Fibroblast of the aortic adventitia (primary cell): ENCODE measurements at regions not wholly inside any gene's neighbourhood (a gene's known extent, or its start where the extent isn't known, plus 50 kb on each side); places are given as distances from the start of the nearest gene placed in this dataset.
"Not testable (repeated sequence)": the region's sequence is repeated elsewhere in the genome, so short reads cannot be mapped to it uniquely, and the experiment has no call there.

Source experiments
- DNase-seq: peaks from one replicate; pipeline ENCODE4 v3.0.0-alpha.2; 2010; ENCODE audit warnings: low read depth
- H3K4me3 ChIP-seq: 2 replicates; pipeline ENCODE4 v1.5.1; 2011; ENCODE audit warnings: low read depth, mild to moderate bottlenecking, control low read depth, low read length, moderate library complexity
- TF ChIP-seq, protein P1 (sequence below): IDR thresholded peaks from 2 replicates; pipeline ENCODE4 v1.5.1; 2011; ENCODE audit warnings: mild to moderate bottlenecking, low read length, control low read depth, inconsistent platforms; ENCODE audit not compliant: insufficient read depth

DNA sequence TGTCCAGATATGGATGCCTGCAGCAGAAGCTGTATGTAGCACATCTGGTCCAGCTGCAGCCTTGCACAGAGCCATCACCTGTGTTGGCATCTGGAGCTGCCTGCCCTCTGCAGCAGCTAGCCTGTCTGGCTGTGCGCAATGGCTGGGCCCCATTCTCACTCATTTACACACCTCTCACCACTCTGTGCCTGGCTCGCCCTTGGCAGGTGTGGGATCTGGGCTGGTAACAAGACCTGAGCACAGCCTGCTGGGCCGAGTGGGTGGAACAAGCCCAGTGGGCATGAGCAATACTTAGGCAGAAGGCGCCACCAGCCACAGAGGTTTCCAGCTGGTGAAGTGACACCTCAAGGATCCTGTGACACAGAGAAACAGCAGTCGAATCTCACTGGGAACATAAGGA, 714.1 kb downstream of the NUP35 start:
- H3K4me3 ChIP-seq = no peak overlapping the region
- no peak for DNase-seq
- TF ChIP-seq, protein P1, sequence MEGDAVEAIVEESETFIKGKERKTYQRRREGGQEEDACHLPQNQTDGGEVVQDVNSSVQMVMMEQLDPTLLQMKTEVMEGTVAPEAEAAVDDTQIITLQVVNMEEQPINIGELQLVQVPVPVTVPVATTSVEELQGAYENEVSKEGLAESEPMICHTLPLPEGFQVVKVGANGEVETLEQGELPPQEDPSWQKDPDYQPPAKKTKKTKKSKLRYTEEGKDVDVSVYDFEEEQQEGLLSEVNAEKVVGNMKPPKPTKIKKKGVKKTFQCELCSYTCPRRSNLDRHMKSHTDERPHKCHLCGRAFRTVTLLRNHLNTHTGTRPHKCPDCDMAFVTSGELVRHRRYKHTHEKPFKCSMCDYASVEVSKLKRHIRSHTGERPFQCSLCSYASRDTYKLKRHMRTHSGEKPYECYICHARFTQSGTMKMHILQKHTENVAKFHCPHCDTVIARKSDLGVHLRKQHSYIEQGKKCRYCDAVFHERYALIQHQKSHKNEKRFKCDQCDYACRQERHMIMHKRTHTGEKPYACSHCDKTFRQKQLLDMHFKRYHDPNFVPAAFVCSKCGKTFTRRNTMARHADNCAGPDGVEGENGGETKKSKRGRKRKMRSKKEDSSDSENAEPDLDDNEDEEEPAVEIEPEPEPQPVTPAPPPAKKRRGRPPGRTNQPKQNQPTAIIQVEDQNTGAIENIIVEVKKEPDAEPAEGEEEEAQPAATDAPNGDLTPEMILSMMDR = no peak

DNA sequence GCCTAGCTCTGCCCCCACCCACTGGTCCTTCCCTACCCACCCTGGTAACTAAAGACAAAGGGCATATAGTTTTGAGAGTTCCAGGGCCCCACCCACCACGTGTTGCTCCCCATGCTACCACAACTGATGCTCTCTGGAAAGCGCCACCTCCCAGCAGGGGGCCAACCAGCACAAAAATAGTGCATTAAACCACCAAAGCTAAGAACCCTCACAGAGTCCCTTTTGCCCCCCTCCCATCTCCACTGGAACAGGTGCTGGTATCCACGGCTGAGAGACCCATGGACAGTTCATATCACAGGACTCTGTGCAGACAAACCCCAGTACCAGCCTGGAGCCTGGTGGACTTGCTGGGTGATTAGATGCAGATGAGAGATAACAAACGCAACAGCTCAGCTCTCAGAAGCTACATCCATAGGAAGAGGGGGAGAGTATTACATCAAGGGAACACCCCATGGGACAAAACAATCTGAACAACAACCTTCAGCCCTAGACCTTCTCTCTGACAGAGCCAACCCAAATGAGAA, 715.9 kb downstream of the NUP35 start:
- TF ChIP-seq, protein P1 = no peak
- H3K4me3 ChIP-seq = no peak overlapping the region
- no peak for DNase-seq

DNA sequence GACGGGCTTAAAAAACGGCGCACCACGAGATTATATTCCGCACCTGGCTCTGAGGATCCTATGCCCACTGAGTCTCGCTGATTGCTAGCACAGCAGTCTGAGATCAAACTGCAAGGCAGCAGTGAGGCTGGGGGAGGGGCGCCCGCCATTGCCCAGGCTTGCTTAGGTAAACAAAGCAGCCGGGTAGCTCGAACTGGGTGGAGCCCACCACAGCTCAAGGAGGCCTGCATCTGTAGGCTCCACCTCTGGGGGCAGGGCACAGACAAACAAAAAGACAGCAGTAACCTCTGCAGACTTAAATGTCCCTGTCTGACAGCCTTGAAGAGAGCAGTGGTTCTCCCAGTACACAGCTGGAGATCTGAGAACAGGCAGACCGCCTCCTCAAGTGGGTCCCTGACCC, 725.6 kb downstream of the NUP35 start:
- DNase-seq, H3K4me3 ChIP-seq: not testable (repeated sequence)

DNA sequence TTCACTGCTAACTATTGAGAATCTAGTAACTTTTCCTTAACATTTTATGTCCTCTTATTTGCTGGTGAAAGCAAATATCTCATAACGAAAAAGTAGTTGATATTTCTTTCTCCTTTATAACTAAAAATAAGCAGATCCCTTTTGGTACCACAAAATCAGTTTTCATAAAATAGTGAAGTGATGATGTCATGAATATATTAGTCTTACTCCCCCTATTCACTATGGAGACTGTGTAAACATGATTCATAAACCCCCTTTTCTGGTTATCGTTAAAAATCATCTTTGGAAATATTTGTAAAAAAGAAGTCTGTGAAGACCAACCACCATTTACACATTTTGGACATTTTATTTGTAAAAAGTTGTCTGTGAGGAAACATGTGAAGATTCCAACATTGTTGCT, 734.9 kb downstream of the NUP35 start:
- no peak for DNase-seq
- TF ChIP-seq, protein P1 = no peak
- H3K4me3 ChIP-seq = no peak overlapping the region

DNA sequence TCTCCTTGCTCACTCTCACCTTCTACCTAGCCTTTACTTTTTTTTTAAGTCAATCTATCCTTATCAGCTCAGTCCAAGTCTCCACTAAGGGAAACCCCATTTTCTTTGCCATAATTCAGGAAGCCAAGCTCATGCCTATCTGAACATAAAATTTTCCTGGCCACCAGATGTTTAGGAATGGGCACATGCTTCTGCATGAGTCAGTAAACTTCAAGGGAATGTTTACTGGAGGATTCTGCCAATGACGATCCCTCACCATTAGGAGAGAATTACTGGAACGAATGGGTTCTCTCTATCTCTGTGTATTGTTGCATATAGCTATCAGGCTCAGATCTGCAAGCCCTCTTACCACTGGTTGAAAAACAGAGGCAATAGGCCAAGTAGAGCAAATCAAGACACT, 731.7 kb upstream of the ZNF804A start:
- DNase-seq = no peak
- TF ChIP-seq, protein P1 = no peak
- no peak overlapping the region for H3K4me3 ChIP-seq

DNA sequence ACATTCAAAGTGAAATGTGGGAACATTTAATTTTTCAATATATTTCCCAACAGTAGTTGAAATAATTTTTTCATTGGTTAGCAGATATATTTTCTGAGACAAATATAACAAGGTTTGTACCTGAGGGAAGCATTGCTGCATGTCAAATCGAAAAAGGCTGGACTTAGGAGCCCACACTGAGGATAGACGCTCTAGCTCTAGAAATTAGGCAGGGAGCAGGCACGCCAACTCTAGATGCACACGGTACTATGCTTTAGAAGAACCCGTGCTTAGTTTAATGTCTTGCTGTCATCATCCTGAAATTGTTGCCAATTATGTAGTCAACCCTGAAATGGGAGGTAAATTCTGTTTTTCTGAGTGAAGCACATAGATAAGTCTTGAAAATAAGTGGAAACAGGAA, 731.1 kb upstream of the ZNF804A start:
- DNase-seq = no peak
- TF ChIP-seq, protein P1 = no peak

DNA sequence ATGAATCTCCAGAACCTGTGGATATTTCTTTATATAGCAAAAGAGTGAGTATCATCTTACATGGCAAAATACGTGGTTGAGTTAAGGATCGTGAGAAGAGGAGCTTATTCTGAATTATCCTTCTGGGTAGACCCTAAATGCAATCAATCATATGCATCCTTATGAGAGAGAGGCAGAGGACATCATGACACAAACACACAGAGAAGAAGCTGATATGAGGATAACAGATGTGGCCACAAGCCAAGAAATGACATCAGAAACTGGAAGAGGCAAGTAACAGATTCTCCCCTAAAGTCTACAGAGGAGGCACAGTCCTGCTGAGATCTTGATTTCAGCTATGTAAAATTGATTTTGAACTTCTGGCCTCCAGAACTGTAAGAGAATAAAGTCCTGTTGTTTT, 730.2 kb upstream of the ZNF804A start:
- TF ChIP-seq, protein P1 = no peak
- DNase-seq = no peak
- no peak overlapping the region for H3K4me3 ChIP-seq

More for the DNA sequence above, 731.1 kb upstream of the ZNF804A start:
- H3K4me3 ChIP-seq = no peak overlapping the region
